ENCODE measurements at regions not wholly inside any gene's neighbourhood (a gene's known extent, or its start where the extent isn't known, plus 50 kb on each side); places are given as distances from the start of the nearest gene placed in this dataset.

DNA sequence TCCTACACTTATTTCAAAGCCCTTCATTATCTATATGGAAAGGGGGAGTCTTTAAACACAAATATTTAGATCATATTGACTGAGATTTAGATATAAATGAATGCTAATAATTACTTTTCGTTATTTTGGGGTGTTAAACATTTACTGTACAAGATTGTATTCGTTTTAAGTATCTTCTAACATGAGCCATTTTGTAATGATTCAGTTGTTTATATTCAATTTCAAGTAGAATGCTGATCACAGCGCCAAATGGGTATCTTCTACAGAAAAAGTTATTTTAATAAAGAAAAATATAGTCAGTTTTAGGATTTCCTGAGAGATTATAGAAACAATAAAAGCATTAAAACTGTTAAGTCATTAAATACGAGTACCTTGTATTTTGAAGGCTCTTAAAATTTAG, 104.5 kb upstream of the HNRNPU start:
- TF ChIP-seq, protein P1, sequence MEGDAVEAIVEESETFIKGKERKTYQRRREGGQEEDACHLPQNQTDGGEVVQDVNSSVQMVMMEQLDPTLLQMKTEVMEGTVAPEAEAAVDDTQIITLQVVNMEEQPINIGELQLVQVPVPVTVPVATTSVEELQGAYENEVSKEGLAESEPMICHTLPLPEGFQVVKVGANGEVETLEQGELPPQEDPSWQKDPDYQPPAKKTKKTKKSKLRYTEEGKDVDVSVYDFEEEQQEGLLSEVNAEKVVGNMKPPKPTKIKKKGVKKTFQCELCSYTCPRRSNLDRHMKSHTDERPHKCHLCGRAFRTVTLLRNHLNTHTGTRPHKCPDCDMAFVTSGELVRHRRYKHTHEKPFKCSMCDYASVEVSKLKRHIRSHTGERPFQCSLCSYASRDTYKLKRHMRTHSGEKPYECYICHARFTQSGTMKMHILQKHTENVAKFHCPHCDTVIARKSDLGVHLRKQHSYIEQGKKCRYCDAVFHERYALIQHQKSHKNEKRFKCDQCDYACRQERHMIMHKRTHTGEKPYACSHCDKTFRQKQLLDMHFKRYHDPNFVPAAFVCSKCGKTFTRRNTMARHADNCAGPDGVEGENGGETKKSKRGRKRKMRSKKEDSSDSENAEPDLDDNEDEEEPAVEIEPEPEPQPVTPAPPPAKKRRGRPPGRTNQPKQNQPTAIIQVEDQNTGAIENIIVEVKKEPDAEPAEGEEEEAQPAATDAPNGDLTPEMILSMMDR (conservative IDR thresholded peaks at IDR 0.05 in 1 of 2, IDR thresholded peaks at IDR 0.05 in 1 of 2; ENCODE audit: extremely low read depth in 1 of 2, insufficient read depth in 1 of 2, low read depth in 1 of 2, low read length in 2 of 2): no peak
- TF ChIP-seq EZH2 (IDR thresholded peaks at IDR 0.05; ENCODE audit: borderline replicate concordance, low read length): no peak

Data from mammary epithelial cell (primary cell).